Loucy (cell line): ENCODE measurements at regions not wholly inside any gene's neighbourhood (a gene's known extent, or its start where the extent isn't known, plus 50 kb on each side); places are given as distances from the start of the nearest gene placed in this dataset.

Source experiments
- EZH2phosphoT487 ChIP-seq: fragments of 200-600 bp; IDR thresholded peaks from 2 replicates; pipeline ENCODE4 v1.6.1; 2018; ENCODE audit warnings: antibody characterized with exemption, mild to moderate bottlenecking, moderate library complexity, borderline replicate concordance
- TF ChIP-seq, protein P1 (sequence below): fragments of 200-600 bp; sonication (generic); conservative IDR thresholded peaks from 2 replicates; pipeline ENCODE4 v1.5.1; 2014; ENCODE audit warnings: mild to moderate bottlenecking, antibody characterized with exemption, low read length

DNA sequence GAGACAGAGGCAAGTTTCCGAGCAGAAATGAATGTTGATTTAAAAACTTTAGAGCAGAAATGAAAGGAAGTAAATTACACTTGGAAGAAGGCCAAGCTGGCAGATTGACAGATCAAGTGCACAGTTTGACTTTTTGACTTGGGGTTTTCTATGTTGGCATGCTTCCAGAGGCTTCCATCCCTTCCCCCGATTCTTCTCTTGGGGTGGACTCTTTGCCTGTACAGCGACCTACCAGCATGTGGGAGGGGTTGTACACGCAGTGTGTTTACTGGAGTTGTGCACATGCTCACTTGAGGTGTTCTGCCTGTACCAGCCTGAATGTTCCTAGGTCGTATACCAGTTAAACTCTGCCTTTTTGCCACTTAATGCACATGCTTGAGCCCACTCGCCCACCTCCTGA is 701.5 kb upstream of the GBE1 start:
- TF ChIP-seq, protein P1, sequence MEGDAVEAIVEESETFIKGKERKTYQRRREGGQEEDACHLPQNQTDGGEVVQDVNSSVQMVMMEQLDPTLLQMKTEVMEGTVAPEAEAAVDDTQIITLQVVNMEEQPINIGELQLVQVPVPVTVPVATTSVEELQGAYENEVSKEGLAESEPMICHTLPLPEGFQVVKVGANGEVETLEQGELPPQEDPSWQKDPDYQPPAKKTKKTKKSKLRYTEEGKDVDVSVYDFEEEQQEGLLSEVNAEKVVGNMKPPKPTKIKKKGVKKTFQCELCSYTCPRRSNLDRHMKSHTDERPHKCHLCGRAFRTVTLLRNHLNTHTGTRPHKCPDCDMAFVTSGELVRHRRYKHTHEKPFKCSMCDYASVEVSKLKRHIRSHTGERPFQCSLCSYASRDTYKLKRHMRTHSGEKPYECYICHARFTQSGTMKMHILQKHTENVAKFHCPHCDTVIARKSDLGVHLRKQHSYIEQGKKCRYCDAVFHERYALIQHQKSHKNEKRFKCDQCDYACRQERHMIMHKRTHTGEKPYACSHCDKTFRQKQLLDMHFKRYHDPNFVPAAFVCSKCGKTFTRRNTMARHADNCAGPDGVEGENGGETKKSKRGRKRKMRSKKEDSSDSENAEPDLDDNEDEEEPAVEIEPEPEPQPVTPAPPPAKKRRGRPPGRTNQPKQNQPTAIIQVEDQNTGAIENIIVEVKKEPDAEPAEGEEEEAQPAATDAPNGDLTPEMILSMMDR, result no peak
- TF ChIP-seq EZH2phosphoT487, result no peak
